ENCODE measurements at regions not wholly inside any gene's neighbourhood (a gene's known extent, or its start where the extent isn't known, plus 50 kb on each side); places are given as distances from the start of the nearest gene placed in this dataset.

DNA sequence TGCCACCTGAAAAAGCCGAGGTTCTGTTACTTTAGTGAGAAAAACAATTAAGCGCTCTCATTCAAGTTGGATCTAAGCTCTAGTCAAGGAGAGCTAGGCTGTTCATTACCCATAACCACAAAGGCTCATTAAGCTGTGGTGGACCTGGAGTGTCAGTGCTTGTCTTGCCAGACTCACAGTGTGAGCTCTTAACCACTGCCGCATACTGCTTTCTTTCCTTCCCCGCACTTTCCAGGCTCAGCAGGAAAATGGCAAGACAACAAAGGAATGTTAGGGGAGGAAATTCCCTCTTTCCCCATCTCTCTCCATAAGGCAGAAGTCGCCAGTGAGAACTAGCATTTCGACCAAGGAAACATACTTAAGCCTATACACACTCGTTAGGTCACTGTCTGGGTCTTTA, 467.3 kb downstream of the ENC1 start:
- DNase-seq = no peak

DNA sequence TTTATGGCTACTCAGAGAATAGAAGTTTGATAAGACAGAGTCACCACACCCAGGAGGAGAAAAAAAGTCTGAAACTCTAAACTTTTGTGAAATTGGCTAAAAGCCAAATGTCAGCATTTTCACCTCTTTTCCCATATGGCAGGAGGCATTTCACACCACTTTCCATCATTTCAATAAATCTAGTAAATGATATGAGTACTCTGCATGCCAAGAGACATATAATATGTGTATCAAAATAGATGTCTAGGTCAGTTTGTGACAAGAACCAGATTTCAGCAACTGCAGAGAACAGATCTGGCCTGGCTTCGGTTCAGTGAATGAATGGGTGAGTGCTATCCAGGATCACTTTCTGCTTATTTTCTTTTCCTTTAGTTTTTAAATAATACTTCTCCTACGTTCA, 470.8 kb downstream of the ENC1 start:
- no peak for DNase-seq

DNA sequence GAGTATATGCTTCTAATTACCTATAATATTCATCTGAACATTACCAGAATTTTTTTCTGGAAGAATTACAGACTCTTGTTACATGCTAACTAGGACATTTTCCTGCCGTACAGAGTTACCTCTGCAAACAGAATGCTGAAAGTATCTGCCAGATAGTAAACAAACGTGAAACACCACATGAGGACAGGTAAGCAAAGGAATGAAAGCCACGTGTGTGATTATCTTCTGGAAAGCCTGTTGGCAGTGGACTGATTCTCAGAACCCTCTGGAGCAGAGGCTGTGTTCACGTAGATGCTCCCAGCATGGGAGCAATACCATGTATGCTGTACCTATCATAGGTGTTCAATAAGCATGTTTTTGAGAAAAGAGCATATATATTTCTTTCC, 472.6 kb downstream of the ENC1 start:
- no peak for DNase-seq

DNA sequence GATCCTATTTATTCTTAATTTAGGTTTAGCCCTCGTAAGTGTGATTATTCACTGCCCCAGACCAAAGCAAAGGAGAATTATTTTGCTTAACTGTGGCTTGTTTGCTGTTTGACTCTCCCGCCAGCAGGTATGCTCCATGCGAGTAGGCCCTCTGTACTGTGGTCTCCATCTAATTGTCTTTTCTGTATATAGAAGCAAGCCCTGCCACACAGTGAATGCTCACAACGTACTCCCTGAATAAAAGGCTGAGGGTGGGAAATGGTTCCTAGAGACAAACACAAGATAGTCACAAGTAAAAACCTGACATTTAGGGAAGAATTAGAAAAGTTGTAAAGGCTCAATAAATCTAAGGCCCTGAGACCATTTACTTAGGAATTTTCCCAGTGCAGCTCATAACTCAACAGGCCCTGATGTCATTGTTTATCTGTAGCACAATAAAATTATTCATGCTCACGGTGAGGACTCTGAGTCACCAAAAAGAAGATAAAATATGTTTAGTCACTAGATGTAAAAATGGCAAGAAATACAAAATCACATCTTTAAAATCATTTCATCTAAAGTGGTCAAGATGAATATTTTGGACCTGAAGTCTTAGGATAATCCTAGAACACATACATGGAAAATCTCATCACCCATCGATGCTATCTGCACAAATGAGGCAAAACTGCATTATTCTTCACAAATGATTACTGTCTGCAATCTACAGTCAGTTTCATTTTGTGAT, 473.2 kb downstream of the ENC1 start:
- DNase-seq = no peak

DNA sequence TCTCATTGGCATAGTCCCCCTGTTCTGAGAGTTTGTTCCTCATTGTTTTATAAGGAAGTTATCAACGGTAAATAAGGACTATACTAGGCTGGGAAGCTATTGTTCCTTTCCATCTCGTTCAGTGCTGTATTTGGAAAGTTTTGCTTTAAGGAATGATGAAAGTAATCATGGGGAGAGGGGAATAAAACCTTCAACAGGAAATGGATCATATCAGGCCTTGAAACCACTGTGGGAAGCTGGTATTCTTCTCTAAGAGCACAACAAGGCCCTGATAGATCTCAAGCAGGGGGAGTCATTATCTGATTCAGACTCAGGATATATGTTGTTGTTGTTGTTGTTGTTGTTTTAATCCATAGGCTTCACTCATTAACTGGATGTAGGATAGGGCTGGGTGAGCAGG, 474.5 kb downstream of the ENC1 start:
- DNase-seq = no peak

DNA sequence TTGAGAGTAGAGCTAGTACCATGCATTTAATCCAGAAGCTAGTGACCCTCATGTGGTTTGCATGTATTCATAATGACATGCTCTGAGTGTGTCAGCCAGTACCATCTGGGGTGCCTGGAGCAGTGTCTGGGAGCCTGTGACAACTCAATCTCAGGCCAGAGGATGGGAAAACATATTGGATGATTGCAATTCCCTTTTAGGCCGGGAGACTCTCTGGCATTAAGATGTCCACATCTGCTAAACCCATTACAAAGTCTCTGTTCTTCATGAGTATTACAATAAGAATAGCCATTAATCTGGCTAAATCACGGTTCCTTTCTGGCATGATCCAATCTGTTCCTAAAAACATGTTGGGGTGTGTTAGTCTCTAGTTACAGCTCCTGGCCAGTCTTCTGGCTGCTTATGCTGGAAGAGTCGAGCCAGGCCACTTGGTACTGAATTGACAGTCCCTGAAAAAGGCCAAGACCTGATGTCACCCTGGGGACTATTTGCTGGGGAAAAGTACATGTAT, 475.7 kb downstream of the ENC1 start:
- no peak for DNase-seq

DNA sequence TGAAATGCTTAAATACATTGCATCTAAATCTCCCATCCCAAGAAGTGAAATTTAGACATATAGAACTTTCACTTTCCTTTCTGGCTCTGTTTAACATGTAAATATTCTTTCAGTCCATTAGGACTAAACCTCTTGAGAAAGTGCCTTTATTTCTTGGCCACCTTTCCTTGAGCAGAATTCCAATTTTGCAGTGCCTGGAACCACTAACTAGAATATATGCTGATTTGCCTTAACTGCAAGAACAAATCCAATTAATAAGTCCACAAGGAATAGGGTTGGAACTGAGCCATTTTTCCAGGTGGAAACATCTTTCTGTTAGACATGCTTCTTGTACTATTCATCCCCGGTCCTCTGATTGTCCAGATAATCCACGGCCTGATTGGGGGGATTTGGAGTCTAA, 478.0 kb downstream of the ENC1 start:
- DNase-seq = no peak

DNA sequence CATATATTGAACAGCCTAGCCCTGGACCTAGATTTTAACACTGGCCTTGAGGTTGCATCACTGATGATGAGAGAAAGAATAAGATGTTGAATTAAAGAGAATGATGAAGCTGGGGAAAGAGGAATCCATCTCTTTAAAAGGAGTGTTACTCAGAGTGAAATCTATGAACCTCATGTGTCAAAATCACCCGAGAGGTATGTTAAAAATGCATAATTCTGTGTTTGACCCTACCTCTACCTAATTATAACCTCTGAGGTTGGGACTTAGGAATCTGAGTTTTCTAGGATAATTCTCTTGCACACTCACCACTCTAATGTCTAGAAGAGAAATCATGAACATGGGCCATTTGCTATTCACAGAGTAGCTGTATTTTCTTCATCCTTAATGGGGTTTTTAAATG, 479.4 kb downstream of the ENC1 start:
- DNase-seq = no peak

DNA sequence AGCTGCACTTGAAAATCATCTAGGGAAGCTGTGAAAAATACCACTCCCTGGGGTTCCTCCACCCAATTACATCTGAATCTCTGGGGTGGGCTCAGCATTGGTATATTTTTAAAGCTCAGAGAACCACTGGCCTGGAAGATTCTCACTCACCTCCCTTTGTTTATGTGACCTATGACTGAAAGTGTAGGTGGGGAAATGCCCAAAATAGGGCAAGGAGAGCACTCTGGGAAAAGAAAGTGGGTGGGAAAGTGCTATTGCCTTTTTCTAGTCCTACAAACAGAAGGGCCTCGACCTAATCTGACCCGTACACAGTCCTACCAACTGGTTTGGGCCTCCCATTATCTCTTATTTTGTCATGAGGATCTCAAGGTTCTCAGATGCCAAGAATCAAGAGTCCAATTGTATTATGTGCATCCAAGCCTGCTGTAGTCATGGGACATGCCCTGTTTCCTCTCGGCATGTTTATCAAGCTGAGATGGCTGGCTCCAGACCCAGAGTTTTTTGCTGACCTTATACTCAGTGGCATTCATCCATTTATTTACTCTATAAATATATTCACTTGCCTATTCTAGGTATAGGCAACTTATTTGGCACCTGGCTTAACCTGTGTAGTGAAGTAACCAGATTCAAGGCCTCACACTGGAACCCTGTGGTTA, 483.7 kb downstream of the ENC1 start:
- DNase-seq = no peak

DNA sequence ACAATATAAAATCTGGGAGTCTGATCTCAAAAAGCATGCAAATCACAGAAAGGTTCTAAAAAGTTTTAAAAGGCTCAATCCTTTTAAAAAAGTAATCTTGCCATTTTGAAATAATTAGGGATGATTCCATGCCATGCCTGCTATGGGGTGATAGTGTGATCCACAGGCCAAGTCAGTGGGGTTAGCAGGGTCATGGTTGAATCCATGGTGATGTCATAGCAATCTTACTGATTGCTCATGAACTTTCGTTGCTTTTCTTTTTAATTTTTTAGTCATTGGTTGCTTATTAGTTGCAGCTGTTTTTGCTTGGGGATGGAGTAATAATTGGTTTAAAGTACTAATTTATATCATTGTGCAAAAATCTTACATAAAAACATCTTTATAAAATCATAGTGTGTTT, 485.0 kb downstream of the ENC1 start:
- DNase-seq = no peak

DNA sequence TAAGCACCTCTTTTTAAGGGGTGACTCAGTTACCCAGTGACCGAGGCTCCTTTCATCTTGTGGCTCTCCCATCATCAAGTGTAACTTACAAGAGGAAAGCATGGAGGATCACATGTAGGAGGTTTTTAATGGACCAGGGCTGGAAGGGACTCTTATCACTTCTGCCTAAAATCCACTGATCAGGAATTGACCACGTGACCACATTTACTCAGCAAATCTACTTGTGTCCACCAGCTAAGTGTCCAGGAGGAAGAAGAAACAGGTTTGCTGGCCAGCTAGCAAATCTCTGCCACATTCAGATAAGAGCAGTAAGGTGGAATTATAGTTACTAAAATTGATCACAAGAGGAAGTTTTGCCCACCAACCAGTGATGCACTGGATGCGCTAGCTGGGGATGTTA, 486.0 kb downstream of the ENC1 start:
- DNase-seq = no peak

DNA sequence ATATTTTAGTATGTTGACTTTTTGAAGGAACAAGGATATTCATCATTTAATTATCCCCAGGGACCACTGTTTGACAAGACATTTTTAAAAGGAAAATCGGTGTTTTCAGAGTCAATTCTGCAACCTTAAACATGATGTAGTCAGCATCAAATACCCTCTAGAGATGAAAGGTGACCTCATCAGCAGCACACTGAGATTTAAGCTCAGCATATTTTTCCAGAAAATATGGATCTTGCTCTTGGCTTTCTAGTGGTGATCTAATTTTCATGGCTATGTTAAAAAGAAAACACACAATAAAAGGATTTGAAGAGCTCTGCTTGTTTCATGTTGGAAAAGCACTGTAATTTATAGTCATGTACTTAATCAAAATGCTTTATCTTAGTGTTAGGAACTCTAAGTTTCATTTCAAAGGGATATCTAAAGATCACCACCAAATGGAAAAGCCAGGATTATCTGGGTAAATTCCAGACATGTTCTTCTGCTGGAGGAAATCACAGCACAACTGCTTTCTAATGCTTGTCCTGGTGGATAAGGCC, 487.2 kb downstream of the ENC1 start:
- DNase-seq = no peak

DNA sequence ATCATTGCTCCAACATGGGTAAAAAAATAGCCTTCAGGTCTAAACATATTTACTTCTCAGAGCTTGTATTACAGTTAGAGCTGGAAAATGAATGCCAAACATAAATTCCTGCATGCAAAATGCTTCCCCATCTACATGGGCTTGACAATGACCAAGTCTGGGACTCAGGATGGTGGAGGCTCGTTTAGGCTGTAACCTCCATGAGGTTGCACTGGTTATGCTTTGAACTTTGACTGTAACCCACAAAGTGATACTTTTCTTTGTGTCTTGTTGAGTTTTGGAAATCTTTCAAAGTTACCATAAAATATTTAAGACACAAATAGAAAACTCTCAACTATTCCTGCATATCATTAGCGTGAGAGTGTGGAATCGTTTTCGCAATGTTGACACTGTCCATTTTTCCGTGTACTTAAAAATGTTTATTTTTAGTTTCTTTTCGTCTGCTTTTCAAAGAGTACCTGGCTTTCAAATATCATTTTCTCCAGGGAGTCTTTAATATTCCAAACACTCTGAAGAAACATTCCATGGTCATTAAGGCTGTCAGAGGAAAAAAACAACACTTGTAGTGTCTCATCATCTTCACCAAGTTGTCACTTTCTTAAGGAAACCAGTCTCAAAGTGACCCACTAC, 487.8 kb downstream of the ENC1 start:
- DNase-seq = no peak

DNA sequence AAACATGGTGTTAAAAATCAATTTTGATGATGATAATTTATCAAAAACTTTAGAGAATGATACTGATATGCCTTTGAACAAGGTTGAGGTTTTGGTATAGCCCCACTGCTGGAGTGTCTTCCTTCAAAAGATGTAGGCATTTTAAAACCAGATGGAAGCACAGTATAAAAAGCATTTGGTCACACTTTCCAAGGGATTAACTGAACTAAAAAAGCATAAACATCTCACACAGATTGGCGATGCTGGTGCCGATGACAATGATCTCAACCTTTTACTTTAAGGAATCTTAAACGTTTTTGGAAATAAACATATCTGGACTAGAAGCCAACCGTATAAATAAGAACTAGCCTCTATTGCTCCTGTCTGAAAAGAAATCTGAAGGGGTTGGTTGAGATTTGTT, 488.4 kb downstream of the ENC1 start:
- DNase-seq = no peak

DNA sequence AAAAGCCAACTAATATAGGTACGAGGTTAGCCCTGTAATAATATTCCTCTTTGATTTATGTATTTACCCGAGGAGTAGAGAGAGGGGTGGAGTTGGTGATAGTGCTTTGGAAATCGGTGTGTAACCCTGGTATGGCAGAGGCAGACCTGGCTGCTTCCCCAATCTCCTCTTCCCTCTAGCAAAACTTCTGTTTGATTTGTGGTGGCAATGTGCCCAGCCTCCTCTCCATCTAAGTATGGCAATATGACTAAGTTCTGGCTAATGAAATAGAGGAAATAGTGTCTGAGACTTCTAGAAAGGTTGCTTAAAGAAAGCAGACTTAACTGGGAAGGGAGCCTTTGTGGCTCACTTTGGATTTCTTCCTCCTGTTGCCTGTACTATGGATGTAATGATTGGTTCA, 491.1 kb downstream of the ENC1 start:
- no peak for DNase-seq

DNA sequence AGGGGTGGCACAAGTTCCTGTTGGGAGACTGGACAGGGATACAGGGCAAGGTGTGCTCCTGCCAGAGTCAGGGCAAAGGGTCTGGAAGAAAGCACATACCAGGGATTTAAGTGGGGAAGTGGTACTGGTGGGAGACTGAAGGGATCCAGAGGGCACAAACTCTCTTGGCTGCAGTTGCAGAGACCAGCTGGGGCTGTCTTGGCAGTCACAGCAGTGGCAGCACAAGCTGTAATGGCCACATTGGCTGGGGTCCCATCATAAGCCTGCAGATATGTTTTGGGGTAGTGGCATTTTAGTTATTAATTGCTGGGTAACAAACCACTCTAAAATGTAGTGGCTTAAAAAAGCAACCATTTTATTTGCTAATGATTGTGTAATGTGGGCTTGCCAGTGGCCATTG, 492.2 kb downstream of the ENC1 start:
- no peak for DNase-seq

DNA sequence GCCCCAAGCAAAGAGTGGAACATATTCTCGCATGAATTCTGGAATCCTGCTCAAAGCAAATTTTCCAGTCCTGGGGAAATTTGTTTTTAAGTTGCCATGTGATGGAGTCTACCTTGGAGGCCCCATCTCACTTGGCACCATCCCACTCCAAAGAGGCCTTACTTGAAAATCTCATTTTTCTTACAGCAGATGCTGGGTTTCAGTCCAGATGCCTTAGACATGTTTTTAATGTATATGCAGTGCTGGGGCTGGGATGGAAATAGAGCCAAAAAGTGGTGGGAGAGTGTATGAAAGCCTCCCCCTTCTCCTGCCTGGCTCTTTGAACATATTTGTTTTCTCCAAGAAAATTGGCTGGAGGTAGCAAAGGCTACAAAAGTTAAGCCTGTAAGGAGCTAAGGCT, 493.7 kb downstream of the ENC1 start:
- DNase-seq = no peak

DNA sequence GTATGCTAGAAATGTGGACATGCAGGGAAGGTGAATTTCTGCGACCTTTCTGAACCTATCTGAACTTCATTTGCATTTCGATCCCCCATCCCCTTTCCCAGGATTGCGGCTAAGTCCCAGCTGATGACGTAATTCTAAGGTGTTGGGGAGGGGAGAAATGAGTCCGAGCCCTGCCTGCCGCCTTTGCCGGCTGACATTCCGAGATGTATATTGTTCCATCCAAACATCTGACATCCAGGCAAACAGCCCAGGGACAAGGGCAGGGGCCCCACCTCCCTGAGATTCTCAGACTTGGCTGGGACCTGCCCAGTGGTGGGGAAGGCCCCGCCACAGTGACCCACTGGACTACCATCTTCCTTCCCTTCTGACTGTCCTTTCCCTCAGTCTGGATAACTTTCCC, 494.6 kb downstream of the ENC1 start:
- DNase-seq = no peak

DNA sequence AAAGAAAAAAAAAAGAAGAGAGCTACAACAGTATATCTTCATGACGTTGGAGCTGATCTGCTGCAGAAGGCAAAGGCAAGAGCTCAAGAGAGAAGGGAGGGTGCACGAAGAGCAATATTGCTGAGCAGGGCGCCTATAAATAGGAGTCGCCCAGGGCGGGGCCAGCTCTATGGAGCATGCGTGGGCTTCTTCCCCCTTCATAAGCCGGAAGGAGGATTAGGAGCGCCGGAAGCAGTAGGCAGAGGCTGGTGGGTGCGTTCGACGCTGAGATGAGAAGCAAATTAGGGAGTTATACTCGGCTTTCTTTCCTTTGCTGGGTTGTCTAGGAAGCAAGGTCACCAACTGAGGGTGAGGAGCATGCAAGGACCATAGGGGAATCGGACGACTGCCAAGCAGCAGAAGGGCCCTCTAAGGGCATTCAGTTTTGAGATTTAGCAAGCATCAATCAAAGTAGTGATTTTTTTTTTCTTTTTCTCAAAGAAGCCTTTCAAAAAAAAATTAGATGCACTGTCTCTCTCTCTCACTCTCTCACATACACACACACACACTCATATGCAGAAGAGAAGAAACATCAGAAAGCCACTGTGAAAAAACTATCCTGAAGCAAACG, 496.7 kb downstream of the ENC1 start:
- no peak for DNase-seq

DNA sequence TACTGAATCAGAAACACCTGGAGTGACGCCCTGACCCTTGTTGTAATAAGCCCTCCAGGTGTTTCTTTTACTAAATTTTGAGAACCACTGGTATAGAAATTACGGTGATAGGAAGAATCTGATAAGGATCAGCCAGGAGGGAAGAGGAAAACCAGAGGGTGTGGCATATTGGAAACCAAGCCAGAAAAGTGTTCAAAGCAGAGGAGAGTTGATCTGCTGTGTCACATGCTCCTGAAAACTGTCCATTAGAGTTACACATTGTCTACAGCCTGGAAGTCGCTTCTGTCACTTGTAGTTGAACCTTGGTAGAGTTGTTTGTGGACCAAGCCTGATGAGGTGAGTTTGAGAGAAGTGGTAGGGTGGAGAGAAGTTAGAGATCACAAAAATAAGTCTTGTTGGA, 497.4 kb downstream of the ENC1 start:
- DNase-seq = no peak

DNA sequence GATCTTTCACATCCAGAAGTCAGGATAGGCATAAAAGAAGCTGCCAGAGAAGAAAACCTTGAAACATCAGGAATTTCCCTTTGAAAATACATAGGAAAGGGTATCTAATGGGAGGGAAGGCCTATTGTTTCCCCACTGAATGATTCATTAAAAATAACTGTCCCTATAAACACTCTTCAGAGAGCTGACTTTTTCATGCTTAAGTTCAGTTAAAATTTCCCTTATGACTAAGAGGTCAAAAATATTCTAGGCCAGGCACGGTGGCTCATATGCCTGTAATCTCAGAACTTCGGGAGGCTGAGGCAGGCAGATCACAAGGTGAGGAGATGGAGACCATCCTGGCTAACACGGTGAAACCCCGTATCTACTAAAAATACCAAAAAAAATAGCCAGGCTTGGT, 499.5 kb downstream of the ENC1 start:
- DNase-seq = no peak

DNA sequence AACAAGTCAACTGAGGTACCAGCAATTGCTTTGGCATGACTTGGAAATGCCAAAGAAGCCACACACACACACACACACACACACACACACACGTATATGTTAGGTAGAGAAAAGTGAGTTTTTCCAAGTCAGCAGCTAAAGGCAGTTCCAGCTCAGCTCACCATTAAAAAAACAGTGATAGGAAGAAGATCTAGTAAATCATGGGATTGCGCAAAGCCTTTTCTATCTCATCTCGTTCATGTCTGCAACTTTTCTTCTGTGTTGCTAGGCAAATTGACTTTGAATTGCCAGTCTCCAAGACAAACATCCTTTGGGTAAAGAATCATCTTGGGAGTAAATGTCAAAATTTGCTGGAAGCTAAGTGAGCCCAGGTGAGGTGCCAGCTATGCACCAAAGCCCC, 500.1 kb downstream of the ENC1 start:
- DNase-seq = no peak

DNA sequence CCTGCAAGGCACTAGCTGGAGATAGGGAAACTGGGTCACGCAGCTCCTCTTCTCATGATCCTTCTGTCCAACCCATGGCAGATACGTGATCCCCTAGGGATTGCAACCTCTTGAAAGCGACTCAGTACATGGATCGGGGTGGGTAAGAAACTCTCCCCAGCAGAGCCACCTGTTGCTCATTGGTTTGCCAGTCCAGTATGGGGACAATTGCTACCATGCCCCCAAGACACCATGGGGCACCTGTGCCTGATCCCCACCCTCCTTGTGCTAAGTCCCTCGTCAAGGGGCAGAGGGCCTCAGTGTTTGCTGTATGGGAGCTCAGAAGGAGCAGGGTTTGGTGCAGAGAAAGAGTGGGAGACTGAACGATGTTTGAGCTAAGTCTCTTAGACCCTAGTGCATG, 500.9 kb downstream of the ENC1 start:
- no peak for DNase-seq

DNA sequence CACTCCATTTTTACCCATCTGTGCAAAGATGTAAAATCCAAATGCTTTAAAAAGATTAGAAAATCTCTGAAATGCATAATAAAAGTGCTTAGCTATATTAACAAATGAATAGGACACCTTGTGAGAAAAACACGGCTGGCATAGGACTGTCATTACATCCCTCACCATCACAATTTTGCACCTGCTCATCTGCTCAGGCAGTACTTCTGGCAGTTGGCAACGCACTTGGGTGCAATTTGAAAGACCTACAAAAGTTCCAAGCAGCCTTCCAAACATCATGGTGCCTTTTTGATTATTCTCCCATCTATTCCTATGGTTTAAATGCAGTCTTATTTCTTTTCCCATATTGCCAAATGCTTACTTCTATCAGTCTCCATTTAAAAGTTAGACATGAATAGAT, 501.8 kb downstream of the ENC1 start:
- DNase-seq = no peak

All from activated effector memory CD4-positive, alpha-beta T cell treated with Interleukin-2 at 50 U/mL for 16 hours (primary cell).